Activated T-cell treated with anti-CD3 and anti-CD28 coated beads, Interleukin-2, amount 50 U/mL, for 48 hours (primary cell): ENCODE measurements at regions not wholly inside any gene's neighbourhood (a gene's known extent, or its start where the extent isn't known, plus 50 kb on each side); places are given as distances from the start of the nearest gene placed in this dataset.
"Not testable (repeated sequence)": the region's sequence is repeated elsewhere in the genome, so short reads cannot be mapped to it uniquely, and the experiment has no call there.

Experiments used
- DNase-seq, 2 experiments: peaks; one replicate each; pipeline ENCODE4 v3.0.0-alpha.2; 2020

DNA sequence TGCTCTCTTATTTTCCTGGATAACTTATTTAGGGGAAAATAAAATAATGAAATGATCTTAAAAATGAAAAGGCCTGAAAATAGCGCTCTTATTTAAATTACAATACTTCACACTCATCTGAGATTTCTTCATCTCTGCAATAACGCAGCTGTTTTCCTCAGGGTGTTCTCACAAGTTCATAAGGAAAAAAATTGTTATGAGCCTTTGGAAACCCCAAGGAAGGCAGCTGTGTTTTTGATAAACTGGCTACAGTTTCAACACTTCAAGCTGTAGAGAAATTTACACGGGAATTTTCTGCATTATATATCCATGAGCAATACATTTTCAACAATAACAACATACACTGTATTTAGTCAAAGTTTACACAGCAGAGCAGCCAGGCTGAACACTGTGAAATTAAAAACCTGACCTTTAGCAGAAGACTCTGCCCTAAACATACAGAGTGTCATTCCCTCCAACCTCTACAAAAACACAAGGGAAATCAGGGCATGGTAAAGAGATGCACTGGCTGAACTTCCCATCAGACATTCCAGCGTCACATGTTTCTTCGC, 959.6 kb downstream of the SLC4A3 start:
- DNase-seq = no peak

DNA sequence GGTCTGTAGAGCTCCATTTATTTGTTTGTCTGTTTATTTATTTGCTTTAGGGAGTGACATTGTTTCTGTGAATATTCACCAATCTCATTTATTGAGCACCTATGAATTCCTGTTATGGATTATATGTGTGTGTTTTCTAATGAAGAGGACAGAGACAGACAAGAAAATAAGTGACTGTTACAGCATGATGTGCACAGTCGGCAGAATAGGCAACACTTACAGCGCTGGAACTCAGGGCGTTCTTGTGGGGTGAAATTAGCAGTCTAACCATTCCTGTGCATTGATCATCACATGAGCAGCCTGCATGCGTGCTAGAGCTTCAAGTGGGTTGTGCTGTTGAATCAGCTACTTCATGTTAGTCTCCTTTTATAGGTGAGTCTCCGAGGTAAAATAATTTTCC, 960.7 kb downstream of the SLC4A3 start:
- no peak for DNase-seq

DNA sequence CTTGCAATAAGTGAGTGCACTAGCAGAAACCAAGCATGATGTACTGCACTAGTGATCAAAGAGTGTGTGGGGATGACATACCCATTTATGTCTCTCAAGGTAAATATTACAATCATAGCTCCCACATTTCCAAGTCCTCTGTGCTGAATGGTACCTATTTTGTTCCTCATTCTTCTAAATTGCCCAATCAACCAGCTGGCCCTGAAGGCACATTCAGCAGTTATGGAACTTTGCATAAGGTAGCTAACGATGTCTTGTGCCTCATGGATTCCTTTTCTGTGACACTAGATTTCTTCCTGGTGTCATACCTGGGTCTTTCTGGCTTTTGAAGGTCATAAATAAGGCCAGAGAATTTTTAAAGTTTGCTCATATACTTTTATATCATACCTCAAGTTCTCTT, 963.0 kb downstream of the SLC4A3 start:
- DNase-seq = no peak

DNA sequence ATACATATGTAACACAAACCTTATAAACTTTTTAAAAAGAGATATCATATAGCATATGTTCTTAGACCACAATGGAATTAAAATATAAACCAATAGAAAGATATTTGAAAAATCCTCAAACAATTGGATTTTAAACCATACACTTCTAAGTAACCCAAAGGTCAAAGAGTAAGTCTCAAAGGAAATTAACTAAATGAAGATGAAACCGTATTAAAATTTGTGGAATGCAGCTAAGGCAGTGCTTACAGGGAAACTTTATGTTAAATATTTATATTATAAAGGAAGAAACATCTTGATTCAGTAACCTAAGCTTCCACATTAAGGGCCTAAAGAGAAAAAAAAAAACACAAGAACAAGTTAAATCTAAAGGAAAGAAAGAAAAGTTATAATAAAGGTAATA, 966.1 kb downstream of the SLC4A3 start:
- DNase-seq = no peak

- no peak for DNase-seq
Measured at GRCh38 chr2:220601674-220602073, 970.4 kb downstream of the EPHA4 start.

DNA sequence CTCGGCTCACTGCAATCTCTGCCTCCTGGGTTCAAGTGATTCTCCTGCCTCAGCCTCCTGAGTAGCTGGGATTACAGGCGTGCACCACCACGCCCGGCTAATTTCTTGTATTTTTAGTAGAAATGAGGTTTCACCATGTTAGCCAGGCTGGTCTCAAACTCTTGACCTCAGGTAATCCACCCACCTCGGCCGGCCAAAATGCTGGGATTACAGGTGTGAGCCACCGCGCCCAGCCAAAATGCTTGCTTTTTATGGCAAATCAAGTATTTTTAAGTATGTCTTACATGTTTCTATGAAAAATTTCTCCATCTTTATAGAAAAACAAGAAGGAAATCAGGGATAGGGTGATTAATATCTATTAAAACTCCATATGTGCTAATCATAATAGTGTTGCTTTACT, 959.1 kb downstream of the EPHA4 start:
- not testable (repeated sequence) for DNase-seq

GRCh38 chr2:220614064-220614463, 958.0 kb downstream of the EPHA4 start:
- DNase-seq = no peak

GRCh38 chr2:220619525-220620220, 952.4 kb downstream of the EPHA4 start:
- no peak for DNase-seq

- no peak for DNase-seq
Measured at GRCh38 chr2:220626603-220627002, 945.5 kb downstream of the EPHA4 start.

GRCh38 chr2:220628252-220628651, 943.9 kb downstream of the EPHA4 start:
- no peak for DNase-seq

DNA sequence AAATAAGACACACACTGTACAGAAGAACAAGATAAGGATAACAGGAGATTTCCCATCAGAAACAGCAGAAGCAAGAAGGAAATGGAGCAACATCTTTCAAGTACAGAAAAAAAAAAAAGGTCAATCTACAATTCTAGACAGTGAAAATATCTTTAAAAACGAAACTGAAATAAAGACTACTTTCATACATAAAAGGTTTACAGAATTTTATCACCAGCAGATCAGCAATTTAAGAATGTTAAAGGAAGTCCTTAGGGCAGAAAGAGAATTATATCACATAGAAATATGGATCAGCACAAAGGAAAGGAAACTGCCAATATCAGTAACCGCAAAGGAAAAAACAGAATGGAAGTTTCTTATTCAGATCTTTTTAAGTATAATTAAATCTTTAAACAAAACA, 931.0 kb downstream of the EPHA4 start:
- DNase-seq = no peak

GRCh38 chr2:220646424-220646823, 925.7 kb downstream of the EPHA4 start:
- no peak for DNase-seq

GRCh38 chr2:220648628-220649027, 923.5 kb downstream of the EPHA4 start:
- DNase-seq = no peak

DNA sequence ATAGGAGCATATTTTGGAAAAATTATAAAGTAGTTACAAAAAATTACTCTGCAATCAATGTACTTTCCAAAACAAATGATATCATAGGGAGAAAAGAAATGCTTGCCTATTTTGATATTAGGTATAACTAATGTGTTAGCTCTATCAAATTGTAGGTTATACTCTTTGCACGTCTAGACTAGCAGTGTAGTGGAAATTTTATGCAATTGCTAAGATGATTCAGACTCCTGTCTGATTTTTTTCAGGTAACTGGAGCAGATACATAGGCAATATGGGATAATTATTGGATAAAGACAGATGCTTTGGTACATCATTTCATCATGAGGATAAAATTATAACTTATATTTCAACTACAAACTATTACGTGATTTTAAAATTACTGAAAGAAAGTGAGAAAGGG, 918.3 kb downstream of the EPHA4 start:
- DNase-seq = no peak

DNA sequence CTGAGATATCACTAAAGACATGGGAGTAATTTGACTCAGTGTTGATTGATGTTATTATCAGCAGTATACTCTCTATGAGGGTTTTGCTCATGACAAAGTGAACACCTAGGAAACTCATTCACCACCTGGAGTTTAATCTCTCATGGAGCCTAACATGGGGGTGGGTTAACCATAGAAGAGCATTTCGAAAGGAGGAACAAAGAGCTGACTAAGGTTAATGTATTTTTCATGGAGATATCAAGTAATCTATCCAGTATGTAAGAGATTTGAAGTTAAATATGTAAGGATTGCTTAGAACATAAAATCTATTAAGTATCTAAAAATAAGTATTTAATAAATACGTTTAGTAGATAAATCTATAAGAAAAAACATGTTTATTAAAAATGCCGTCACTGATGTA, 917.8 kb downstream of the EPHA4 start:
- no peak for DNase-seq

DNA sequence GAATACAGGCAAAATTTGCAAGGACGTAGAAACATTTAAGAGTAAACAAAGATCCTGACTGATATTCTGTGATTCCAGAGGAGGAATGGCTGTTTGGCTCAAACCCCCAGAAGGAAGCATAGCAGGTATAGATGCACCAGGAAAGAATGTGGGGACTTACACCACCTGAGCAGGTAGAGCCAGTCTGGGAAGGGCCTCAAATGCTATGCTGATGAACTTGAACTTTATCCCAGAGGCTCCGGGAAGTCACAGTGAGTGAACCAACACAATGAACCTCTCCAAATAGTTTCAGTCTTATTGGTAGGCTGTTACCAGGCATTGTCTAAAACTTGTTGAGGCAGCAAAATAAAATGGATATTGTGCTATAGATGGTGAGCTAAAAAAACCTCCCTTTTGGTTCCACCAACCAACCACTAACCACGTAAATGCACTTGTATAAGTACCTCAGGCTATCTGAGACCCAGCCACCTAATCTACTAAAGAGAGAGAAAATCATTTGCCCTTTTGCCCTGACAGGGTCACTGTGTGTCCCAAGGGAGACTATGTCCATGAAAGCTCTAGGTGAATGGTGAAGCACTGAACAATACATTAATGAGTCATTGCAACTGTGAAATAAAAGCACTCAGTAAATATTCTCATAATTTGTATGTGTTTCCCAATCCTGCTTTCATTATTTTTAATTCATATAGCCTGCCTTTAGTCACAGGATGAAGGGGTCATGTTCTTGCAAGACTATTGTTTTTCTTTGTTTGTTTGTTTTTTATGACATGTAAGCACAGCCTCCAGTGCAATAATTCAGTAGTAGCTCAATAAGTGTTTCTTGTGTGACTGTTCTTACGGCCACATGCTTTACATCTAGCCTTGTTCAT, 911.6 kb downstream of the EPHA4 start:
- DNase-seq = no peak

DNA sequence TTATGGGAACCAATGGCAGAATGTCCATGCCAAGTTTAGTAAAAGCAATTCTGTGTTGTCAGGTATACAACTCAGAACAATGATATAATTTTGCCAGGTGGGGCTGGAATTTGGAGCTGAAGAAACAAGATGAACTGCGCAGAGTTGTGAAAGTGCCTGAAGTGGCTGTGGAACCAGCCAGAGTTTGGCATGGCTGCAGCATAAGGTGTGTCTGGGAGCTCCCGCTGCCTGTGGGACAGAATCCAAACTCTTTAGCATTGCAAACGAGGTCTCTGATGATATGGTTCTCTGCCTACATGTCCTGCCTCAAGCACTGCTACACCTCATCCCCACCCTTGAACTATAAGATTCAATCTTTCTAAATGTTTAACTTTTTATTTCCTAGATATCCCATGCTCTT, 909.7 kb downstream of the EPHA4 start:
- DNase-seq = no peak

- no peak for DNase-seq
Measured at GRCh38 chr2:220663065-220663464, 909.0 kb downstream of the EPHA4 start.

DNA sequence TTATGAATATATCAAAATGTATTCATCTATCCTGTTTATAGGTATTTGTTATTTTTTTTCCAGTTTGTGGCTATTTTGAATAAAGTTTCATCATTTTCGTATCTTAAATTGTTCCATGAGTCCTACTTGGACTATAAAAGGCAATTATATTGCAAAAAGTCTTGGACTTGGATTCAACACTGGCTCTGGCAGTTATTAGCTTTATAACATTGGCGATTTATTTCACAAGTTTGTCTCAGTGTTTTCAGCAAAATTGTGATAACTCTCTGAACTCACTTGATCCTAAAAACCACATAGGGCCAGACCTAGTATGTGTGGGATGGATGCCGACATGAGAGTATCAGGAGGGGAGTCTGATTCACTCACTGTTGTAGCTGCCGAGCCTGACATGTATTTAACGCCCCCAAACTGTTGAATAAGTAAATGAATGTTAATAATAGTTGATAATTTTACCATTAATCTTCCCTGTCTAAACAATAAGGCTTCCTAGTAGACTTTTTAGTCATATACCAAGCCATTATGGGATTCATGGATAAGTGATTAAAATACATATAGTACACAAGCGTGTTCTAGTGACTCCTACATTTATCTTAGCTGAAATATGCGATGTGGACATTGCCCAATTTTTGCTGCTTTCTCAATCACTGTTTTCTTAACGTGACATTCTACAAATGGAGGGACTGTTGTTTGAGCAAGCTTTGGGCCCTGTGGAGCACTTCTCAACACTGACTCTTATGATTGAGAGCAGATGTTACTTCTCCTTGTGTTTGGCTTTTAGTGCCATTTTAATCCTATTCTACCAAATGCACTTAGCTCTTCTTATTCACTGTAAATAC, 907.6 kb downstream of the EPHA4 start:
- DNase-seq = no peak

DNA sequence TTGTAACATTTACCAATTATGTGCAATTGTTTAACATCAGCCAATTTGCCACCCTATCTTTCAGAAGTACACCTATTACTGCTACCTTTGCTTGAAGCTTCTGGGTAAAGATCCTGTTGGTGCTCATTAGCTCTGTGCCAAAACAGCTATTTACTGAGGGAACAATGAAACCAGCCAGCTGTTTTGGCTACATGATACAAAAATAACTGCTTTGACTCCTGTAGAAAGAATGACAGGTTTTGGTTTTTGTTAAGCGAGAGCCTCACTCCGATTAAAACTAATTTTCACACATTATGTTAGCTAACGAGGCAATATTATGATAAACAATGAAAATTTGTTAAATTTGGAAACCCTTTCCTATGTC, 907.0 kb downstream of the EPHA4 start:
- no peak for DNase-seq

DNA sequence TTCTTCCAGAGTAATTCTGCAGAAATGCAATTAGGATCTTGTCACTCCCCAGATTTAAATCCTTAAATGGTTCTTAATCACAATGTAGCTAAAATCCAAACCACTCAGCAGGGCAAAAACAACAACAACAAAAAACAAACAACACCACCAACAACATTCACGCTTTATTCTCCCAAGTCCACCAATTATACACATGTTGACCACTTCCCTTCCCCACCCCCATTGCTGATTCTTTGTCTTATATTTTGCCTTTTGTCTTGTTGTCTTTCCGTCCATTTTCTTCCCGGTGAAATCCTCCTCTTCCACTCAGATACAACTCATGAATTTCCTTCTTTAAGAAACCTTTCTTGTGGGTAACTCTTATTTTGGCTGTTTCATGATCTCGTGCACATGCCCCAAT, 902.8 kb downstream of the EPHA4 start:
- no peak for DNase-seq

- no peak for DNase-seq
Measured at GRCh38 chr2:220670511-220670910, 901.6 kb downstream of the EPHA4 start.

GRCh38 chr2:220673151-220673874, 898.8 kb downstream of the EPHA4 start:
- DNase-seq = no peak
